AG04449 (cell line): ENCODE measurements at regions not wholly inside any gene's neighbourhood (a gene's known extent, or its start where the extent isn't known, plus 50 kb on each side); places are given as distances from the start of the nearest gene placed in this dataset.

ENCODE experiments used
- CTCF ChIA-PET: fragments of 350-600 bp; formaldehyde crosslinking; extraction: SDS; loops from one replicate; lab custom pipeline; 2021; ENCODE audit warnings: antibody characterized with exemption; lab: Yijun Ruan, JAX
- POLR2A ChIA-PET: fragments of 400-600, 350-600 bp; formaldehyde crosslinking; extraction: SDS; loops from one replicate; lab custom pipeline; 2020; ENCODE audit warnings: antibody characterized with exemption, inconsistent platforms; lab: Yijun Ruan, JAX
- DNase-seq: peaks from one replicate; pipeline ENCODE4 v3.0.0-alpha.2; 2010; ENCODE audit warnings: low read depth, low spot score
- H3K4me3 ChIP-seq: 2 replicates; pipeline ENCODE4 v1.5.1; 2011; ENCODE audit warnings: low read depth, mild to moderate bottlenecking, control low read depth, low read length
- TF ChIP-seq, protein P1 (sequence below): IDR thresholded peaks from one replicate; pipeline ENCODE4 v1.5.1; 2011; ENCODE audit warnings: mild to moderate bottlenecking, moderate library complexity, low read length, control low read depth, inconsistent platforms; ENCODE audit not compliant: insufficient read depth; ENCODE audit errors: missing control alignments

DNA sequence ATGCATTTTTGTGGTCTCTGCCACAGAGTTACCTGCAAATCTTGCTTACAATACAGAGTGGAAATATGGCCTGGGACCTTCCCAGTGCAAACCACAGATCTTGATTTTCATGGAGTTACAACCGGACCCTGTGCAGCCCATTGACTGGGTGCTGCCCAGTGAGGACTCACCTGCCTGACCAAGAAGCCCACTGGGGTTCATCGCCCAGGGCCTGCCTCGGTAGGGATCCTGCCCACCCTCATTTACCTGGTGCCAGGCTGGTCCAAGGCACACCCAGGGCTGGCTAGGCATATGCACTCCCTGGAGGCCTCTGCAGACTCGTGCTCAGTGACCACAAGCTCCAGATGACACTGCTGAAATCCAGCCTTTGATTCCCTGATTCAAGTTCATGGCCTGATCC, 572.7 kb downstream of the NPHP4 start:
- ChIA-PET CTCF (no interaction called here), POLR2A (no interaction called here)
- TF ChIP-seq, protein P1, sequence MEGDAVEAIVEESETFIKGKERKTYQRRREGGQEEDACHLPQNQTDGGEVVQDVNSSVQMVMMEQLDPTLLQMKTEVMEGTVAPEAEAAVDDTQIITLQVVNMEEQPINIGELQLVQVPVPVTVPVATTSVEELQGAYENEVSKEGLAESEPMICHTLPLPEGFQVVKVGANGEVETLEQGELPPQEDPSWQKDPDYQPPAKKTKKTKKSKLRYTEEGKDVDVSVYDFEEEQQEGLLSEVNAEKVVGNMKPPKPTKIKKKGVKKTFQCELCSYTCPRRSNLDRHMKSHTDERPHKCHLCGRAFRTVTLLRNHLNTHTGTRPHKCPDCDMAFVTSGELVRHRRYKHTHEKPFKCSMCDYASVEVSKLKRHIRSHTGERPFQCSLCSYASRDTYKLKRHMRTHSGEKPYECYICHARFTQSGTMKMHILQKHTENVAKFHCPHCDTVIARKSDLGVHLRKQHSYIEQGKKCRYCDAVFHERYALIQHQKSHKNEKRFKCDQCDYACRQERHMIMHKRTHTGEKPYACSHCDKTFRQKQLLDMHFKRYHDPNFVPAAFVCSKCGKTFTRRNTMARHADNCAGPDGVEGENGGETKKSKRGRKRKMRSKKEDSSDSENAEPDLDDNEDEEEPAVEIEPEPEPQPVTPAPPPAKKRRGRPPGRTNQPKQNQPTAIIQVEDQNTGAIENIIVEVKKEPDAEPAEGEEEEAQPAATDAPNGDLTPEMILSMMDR = no peak
- H3K4me3 ChIP-seq = no peak overlapping the region
- DNase-seq = no peak

DNA sequence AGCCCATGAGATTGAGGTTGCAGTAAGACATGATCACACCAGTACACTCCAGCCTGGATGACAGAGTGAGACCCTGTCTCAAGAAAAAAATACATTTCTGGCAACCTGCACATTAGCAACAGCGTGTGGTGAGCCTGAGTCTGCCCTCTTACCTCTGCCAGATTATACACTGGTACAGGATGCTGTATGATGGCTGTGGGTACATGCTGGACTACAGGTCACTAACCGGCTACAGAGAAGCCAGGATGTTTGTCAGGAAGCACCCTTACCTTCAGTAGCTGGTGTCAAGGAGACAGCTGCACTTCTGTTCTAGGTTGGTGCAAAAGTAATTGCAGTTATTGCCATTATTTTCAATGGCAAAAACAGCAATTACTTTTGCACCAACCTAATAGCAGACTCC, 575.7 kb downstream of the NPHP4 start:
- ChIA-PET POLR2A (no interaction called here), CTCF (no interaction called here)
- H3K4me3 ChIP-seq = no peak overlapping the region
- no peak for DNase-seq
- TF ChIP-seq, protein P1 = no peak

DNA sequence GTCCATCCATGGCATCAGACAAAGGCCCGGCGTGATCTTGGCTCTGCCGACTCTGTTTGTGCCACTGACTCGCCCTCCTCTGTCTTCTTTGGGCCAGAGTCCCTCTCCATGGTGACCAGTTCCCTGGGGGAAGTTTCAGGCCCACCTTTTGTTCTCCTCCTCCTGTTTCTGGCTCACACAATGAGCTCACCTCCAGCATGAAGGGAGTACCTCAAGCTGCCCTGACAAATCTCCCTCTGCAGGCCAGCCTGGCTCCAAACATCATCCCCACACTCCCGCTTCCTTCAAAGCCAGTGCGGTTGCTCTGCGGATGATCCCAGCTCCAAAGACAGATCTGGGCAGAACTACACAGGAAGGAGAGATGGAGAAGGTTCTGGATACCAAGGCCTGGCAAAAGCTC, 576.6 kb downstream of the NPHP4 start:
- no peak for DNase-seq
- TF ChIP-seq, protein P1 = no peak
- POLR2A ChIA-PET = no interaction called here
- CTCF ChIA-PET = no interaction called here
- H3K4me3 ChIP-seq = no peak overlapping the region

DNA sequence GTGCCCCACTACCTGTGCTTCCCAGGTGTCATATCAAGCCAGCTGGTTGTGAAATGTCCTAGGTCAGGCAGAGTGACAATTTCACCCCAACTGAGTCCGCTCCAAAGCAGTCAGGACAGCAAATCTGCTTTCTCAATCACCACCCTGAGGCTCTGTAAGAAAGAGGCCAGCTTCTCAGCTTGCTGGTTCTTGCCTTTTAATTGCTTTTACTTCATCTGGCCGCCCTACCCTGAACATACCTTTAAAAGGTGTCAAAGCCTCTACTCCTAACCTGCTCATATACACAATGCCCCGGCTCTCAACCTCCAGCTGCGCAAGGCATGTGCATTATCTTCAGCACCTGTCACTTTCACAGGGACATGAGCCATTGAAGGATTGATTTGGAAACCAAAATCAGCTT, 581.6 kb downstream of the NPHP4 start:
- no peak for DNase-seq
- no peak overlapping the region for H3K4me3 ChIP-seq
- TF ChIP-seq, protein P1 = no peak
- CTCF ChIA-PET = no interaction called here
- POLR2A ChIA-PET = no interaction called here

DNA sequence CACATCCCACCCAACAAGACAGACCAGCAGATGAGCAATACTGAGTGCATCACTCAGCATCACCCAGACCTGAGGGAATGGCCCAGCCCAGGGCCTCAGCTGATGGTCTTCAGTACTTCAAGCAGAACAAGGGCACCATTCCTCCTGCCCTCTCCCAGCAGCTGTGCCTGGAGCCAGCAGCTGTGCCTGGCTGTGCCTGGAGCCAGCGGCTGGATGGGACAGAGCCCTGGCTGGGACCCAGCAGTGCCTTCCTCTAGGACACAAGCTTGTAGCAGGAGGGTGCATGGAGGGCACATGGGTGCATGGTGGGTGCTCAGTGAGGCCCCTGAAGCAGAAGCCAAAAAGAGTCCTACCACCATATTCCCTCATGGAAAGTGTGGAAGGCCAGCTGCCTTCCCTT, 583.8 kb downstream of the NPHP4 start:
- no peak for DNase-seq
- H3K4me3 ChIP-seq = no peak overlapping the region
- ChIA-PET CTCF (no interaction called here), POLR2A (no interaction called here)
- TF ChIP-seq, protein P1 = no peak

DNA sequence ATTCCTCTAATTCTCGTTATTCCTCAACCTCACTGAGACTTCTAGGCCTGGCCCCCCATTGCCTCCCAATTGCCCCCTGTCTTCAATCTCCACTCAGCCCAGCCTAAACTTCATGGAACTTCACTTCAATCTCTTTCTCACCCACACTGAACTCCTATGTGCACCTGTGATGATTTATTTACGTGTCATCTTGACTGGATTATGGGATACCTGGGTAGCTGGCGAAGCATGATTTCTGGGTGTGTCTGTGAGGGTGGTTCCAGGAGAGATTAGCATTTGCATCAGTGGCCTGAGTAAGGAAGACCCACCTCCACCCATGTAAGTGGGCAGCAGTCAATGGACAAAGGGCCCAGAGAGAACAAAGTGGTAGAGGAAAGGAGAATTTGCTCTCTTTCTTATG, 587.0 kb downstream of the NPHP4 start:
- no peak for DNase-seq
- ChIA-PET CTCF (no interaction called here), POLR2A (no interaction called here)
- H3K4me3 ChIP-seq = no peak overlapping the region
- TF ChIP-seq, protein P1 = no peak
